Endothelial cell of umbilical vein (primary cell): ENCODE measurements at regions not wholly inside any gene's neighbourhood (a gene's known extent, or its start where the extent isn't known, plus 50 kb on each side); places are given as distances from the start of the nearest gene placed in this dataset.

Experiments
- BruUV-seq: library from RNA; stranded (reverse); fragments of 400-500 nt; replicated peaks from 2 replicates; lab custom pipeline; 2021; lab: Mats Ljungman, UMichigan
- CTCF ChIA-PET: fragments of 300-600, 350-600 bp; sonication (Branson Sonifier 250); formaldehyde crosslinking; loops from one replicate; lab custom pipeline; 2021; ENCODE audit warnings: antibody characterized with exemption, inconsistent platforms; lab: Charles Lee
- POLR2A ChIA-PET: fragments of 300-600, 350-600 bp; sonication (Branson Sonifier 250); formaldehyde crosslinking; loops from one replicate; lab custom pipeline; 2021; ENCODE audit warnings: antibody characterized with exemption, inconsistent platforms; lab: Charles Lee
- DNase-seq: peaks from one replicate; pipeline ENCODE4 v3.0.0-alpha.2; 2011; ENCODE audit warnings: low read depth, low spot score
- FAIRE-seq: peaks from 2 replicates; lab custom pipeline; 2011; peaks lifted over from hg19 to GRCh38; lab: Jason Lieb, UNC
- H2AFZ ChIP-seq: 2 replicates; pipeline ENCODE4 v1.6.0; 2012; ENCODE audit warnings: low read depth, low read length, control low read depth, inconsistent platforms
- H3K27ac ChIP-seq: 2 replicates; pipeline ENCODE4 v1.5.1; 2011; ENCODE audit warnings: low read depth, mild to moderate bottlenecking, control low read depth, low read length, moderate library complexity; ENCODE audit not compliant: insufficient read depth
- H3K27me3 ChIP-seq, 2 experiments: 2 replicates each; pipeline versions ENCODE4 v1.6.0 to v1.6.1; 2011; ENCODE audit warnings: low read length in 2 of 2, mixed read lengths in 1 of 2; ENCODE audit not compliant: control insufficient read depth in 2 of 2, insufficient read depth in 2 of 2
- H3K36me3 ChIP-seq, 2 experiments: 2 replicates in 1 of 2; 3 replicates in 1 of 2; pipeline ENCODE4 v1.5.1; 2011; ENCODE audit warnings: low read length in 2 of 2, mild to moderate bottlenecking in 1 of 2, moderate library complexity in 1 of 2; ENCODE audit not compliant: control insufficient read depth in 2 of 2, insufficient read depth in 2 of 2; ENCODE audit errors: extremely low read depth in 1 of 2
- H3K4me1 ChIP-seq: 3 replicates; pipeline ENCODE4 v1.5.1; 2011; ENCODE audit warnings: mild to moderate bottlenecking, low read length; ENCODE audit not compliant: control insufficient read depth, insufficient read depth; ENCODE audit errors: extremely low read depth
- H3K4me2 ChIP-seq: 2 replicates; pipeline ENCODE4 v1.6.1; 2011; ENCODE audit warnings: low read length, control low read depth, mixed read lengths; ENCODE audit not compliant: insufficient read depth
- H3K4me3 ChIP-seq, 3 experiments: fragments of 200-600 bp in 1 of 3; sonication (generic), shearing (Covaris generic) in 1 of 3; replicated peaks in 1 of 3; 2 replicates each; pipeline ENCODE4 v1.5.1; 2011 to 2016; ENCODE audit warnings: control low read depth in 3 of 3, low read length in 3 of 3, mild to moderate bottlenecking in 2 of 3, inconsistent platforms in 1 of 3, low read depth in 1 of 3, moderate library complexity in 1 of 3; ENCODE audit not compliant: insufficient read depth in 1 of 3
- H3K79me2 ChIP-seq: 2 replicates; pipeline ENCODE4 v1.6.0; 2012; ENCODE audit warnings: low read length, inconsistent platforms; ENCODE audit not compliant: control insufficient read depth, insufficient read depth
- H3K9ac ChIP-seq: replicated peaks from 2 replicates; pipeline ENCODE3; 2011; ENCODE audit warnings: low read length, control low read depth; ENCODE audit not compliant: insufficient read depth; ENCODE audit errors: extremely low read depth
- H3K9me1 ChIP-seq: replicated peaks from 3 replicates; pipeline ENCODE4 v1.6.0; 2011; ENCODE audit warnings: mild to moderate bottlenecking, low read length; ENCODE audit not compliant: control insufficient read depth, insufficient read depth; ENCODE audit errors: extremely low read depth
- H3K9me3 ChIP-seq: replicated peaks from 2 replicates; pipeline ENCODE4 v1.5.1; 2012; ENCODE audit warnings: low read length, inconsistent platforms; ENCODE audit not compliant: control insufficient read depth, insufficient read depth
- H4K20me1 ChIP-seq: replicated peaks from 2 replicates; pipeline ENCODE3; 2011; ENCODE audit warnings: mild to moderate bottlenecking, low read length; ENCODE audit not compliant: control insufficient read depth, insufficient read depth; ENCODE audit errors: extremely low read depth
- CTCF ChIP-seq, 2 donors: IDR thresholded peaks; 1 replicate in 1 of 2; 2 replicates in 1 of 2; pipeline ENCODE4 v1.5.1; 2011; ENCODE audit warnings: low read length in 2 of 2, mild to moderate bottlenecking in 2 of 2, moderate library complexity in 2 of 2, control low read depth in 1 of 2, inconsistent platforms in 1 of 2, low read depth in 1 of 2; ENCODE audit not compliant: insufficient read depth in 1 of 2; ENCODE audit errors: extremely low read depth in 1 of 2
- EZH2 ChIP-seq: IDR thresholded peaks from 2 replicates; pipeline ENCODE4 v1.6.1; 2012; ENCODE audit warnings: borderline replicate concordance, low read depth, mild to moderate bottlenecking, moderate library complexity, low read length, inconsistent platforms; ENCODE audit not compliant: severe bottlenecking
- FOS ChIP-seq: IDR thresholded peaks from 2 replicates; pipeline ENCODE4 v1.6.1; 2011; ENCODE audit warnings: mild to moderate bottlenecking, low read length, moderate library complexity, borderline replicate concordance; ENCODE audit not compliant: insufficient read depth
- GATA2 ChIP-seq: IDR thresholded peaks from 2 replicates; pipeline ENCODE4 v1.7.0; 2011; ENCODE audit warnings: low read depth, mild to moderate bottlenecking, moderate library complexity, mixed read lengths, low read length; ENCODE audit not compliant: insufficient read length, insufficient read depth
- JUN ChIP-seq: IDR thresholded peaks from 2 replicates; pipeline ENCODE4 v1.6.1; 2011; ENCODE audit warnings: borderline replicate concordance, low read depth; ENCODE audit not compliant: insufficient read length, insufficient read depth
- MAX ChIP-seq: IDR thresholded peaks from 2 replicates; pipeline ENCODE4 v1.6.1; 2011; ENCODE audit not compliant: insufficient read depth, insufficient read length
- MYC ChIP-seq: IDR thresholded peaks from one replicate; pipeline ENCODE4 v1.6.1; 2011; ENCODE audit warnings: mild to moderate bottlenecking, low read depth, low read length
- POLR2A ChIP-seq: IDR thresholded peaks from 2 replicates; pipeline ENCODE4 v1.6.1; 2012; ENCODE audit warnings: low read depth, mild to moderate bottlenecking, control low read depth, low read length
- POLR2AphosphoS5 ChIP-seq: IDR thresholded peaks from 2 replicates; pipeline ENCODE4 v1.6.1; 2012; ENCODE audit warnings: low read depth, mild to moderate bottlenecking, control low read depth, low read length, moderate library complexity; ENCODE audit not compliant: insufficient read depth
- dilution Hi-C: fragments of 300-500 bp; cut with MboI; formaldehyde crosslinking; loops from one replicate; pipeline ENCODE4 v1.15.0; 2019; ENCODE audit warnings: low sequenced_read_pairs; ENCODE audit not compliant: extremely low pct_ligation_motif_present
- intact Hi-C: fragments of 100-400 bp; cut with micrococcal nuclease; formaldehyde crosslinking; loops from one replicate; pipeline ENCODE4 v1.10.0; 2022

- Histone ChIP-seq H3K4me2 (no peak overlapping the region), H3K36me3 (no peaks in the 10 kb centered on the region), H3K9me1 (no peaks in the 10 kb centered on the region), H3K4me3 (no peak overlapping the region), H3K4me1 (no peaks in the 10 kb centered on the region), H3K79me2 (no peaks in the 10 kb centered on the region), H4K20me1 (no peaks in the 10 kb centered on the region), H3K9ac (no peak overlapping the region), H3K9me3 (no peaks in the 10 kb centered on the region), H2AFZ (no peak overlapping the region), H3K27ac (no peak overlapping the region), H3K27me3 (no peaks in the 10 kb centered on the region)
- FAIRE-seq (no peak), DNase-seq (no peak)
- no TSS peak for BruUV-seq
- ChIA-PET POLR2A (no interaction called here), CTCF (no interaction called here)
- no peak for TF ChIP-seq POLR2AphosphoS5
- no peak for TF ChIP-seq EZH2
- no peak for TF ChIP-seq MAX
- no peak for TF ChIP-seq GATA2
- no peak for TF ChIP-seq FOS
- TF ChIP-seq JUN: no peak
- no peak for TF ChIP-seq POLR2A
- TF ChIP-seq CTCF (IDR thresholded peaks at IDR 0.05; ENCODE audit: extremely low read depth in 1 of 2, insufficient read depth in 1 of 2, low read depth in 1 of 2, low read length in 2 of 2): no peak
- TF ChIP-seq MYC: no peak
- dilution Hi-C loops: no loop called here
- intact Hi-C loops: no loop called here
Observed at GRCh38 chr6:156058356-156058755, 602.7 kb upstream of the NOX3 start.
